Colonic mucosa (tissue), 4 donors: ENCODE measurements at regions not wholly inside any gene's neighbourhood (a gene's known extent, or its start where the extent isn't known, plus 50 kb on each side); places are given as distances from the start of the nearest gene placed in this dataset.
"Not testable (repeated sequence)": the region's sequence is repeated elsewhere in the genome, so short reads cannot be mapped to it uniquely, and the experiment has no call there.

Experiments
- DNase-seq: peaks from one replicate; pipeline ENCODE4 v3.0.0-alpha.2; 2020
- H3K27ac ChIP-seq: fragments of 200-600 bp; one replicate; pipeline ENCODE4 v1.8.0; 2021
- H3K27me3 ChIP-seq: fragments of 200-600 bp; one replicate; pipeline ENCODE4 v1.8.0; 2021
- H3K36me3 ChIP-seq: fragments of 200-600 bp; one replicate; pipeline ENCODE4 v1.8.0; 2021
- H3K4me1 ChIP-seq: fragments of 200-600 bp; one replicate; pipeline ENCODE4 v1.8.0; 2021; ENCODE audit warnings: mild to moderate bottlenecking
- H3K4me3 ChIP-seq: fragments of 200-600 bp; one replicate; pipeline ENCODE4 v1.8.0; 2021
- H3K9ac ChIP-seq, 2 donors: one replicate each; pipeline ENCODE4 v1.7.0; 2013; ENCODE audit warnings: control low read depth in 2 of 2, low read depth in 2 of 2, low read length in 2 of 2
- H3K9me3 ChIP-seq: fragments of 200-600 bp; one replicate; pipeline ENCODE4 v1.8.0; 2021
- CTCF ChIP-seq: fragments of 200-600 bp; IDR thresholded peaks from one replicate; pipeline ENCODE4 v1.8.0; 2022; ENCODE audit warnings: antibody characterized with exemption, mild to moderate bottlenecking
- intact Hi-C: fragments of 100-400 bp; cut with DNase I; formaldehyde crosslinking; loops from one replicate; pipeline ENCODE4 v1.14.1; 2022
- donor health status: healthy.
- donor health status: DM: no; HTN: no; CAD: no.
- donor health status: DM: no; HTN: no; CAD: no.

- TF ChIP-seq CTCF, result no peak
- no peaks in the 10 kb centered on the region for H3K9me3 ChIP-seq
- intact Hi-C loops, result no loop called here
- DNase-seq, result no peak
- no peak overlapping the region for H3K9ac ChIP-seq
- no peaks in the 10 kb centered on the region for H3K36me3 ChIP-seq
- no peaks in the 10 kb centered on the region for H3K4me1 ChIP-seq
- no peak overlapping the region for H3K4me3 ChIP-seq
- H3K27me3 ChIP-seq, result no peaks in the 10 kb centered on the region
- H3K27ac ChIP-seq, result no peak overlapping the region
Measured at GRCh38 chr5:72702881-72703434, 113.5 kb upstream of the TNPO1 start.

- H3K4me1 ChIP-seq, H3K27me3 ChIP-seq, intact Hi-C loops, DNase-seq, H3K36me3 ChIP-seq, H3K9me3 ChIP-seq, H3K9ac ChIP-seq, H3K27ac ChIP-seq, H3K4me3 ChIP-seq: not testable (repeated sequence)
Measured at GRCh38 chr5:72702105-72702504, 114.4 kb upstream of the TNPO1 start.

- intact Hi-C loops, result no loop called here
- H3K27me3 ChIP-seq, result no peaks in the 10 kb centered on the region
- no peak for TF ChIP-seq CTCF
- H3K27ac ChIP-seq, result no peak overlapping the region
- H3K36me3 ChIP-seq, result no peaks in the 10 kb centered on the region
- no peak overlapping the region for H3K9ac ChIP-seq
- no peak for DNase-seq
- H3K9me3 ChIP-seq, result no peaks in the 10 kb centered on the region
- no peak overlapping the region for H3K4me3 ChIP-seq
- H3K4me1 ChIP-seq, result no peaks in the 10 kb centered on the region
Measured at GRCh38 chr5:72698481-72698880, 118.0 kb upstream of the TNPO1 start.

GRCh38 chr5:72697622-72698021, 118.8 kb upstream of the TNPO1 start:
- Histone ChIP-seq H3K36me3 (no peaks in the 10 kb centered on the region), H3K4me3 (no peak overlapping the region), H3K9me3 (no peaks in the 10 kb centered on the region), H3K27me3 (no peaks in the 10 kb centered on the region), H3K9ac (no peak overlapping the region), H3K4me1 (no peaks in the 10 kb centered on the region), H3K27ac (no peak overlapping the region)
- intact Hi-C loops, result no loop called here
- no peak for DNase-seq
- no peak for TF ChIP-seq CTCF

- Histone ChIP-seq H3K9me3 (no peaks in the 10 kb centered on the region), H3K9ac (no peak overlapping the region), H3K36me3 (no peaks in the 10 kb centered on the region), H3K4me3 (no peak overlapping the region), H3K27ac (no peak overlapping the region), H3K4me1 (no peaks in the 10 kb centered on the region), H3K27me3 (no peaks in the 10 kb centered on the region)
- no peak for TF ChIP-seq CTCF
- no peak for DNase-seq
- intact Hi-C loops, result no loop called here
Measured at GRCh38 chr5:72695659-72696058, 120.8 kb upstream of the TNPO1 start.

GRCh38 chr5:72694856-72695255, 121.6 kb upstream of the TNPO1 start:
- Histone ChIP-seq H3K9ac (no peak overlapping the region), H3K9me3 (no peaks in the 10 kb centered on the region), H3K4me1 (no peaks in the 10 kb centered on the region), H3K36me3 (no peaks in the 10 kb centered on the region), H3K27ac (no peak overlapping the region), H3K4me3 (no peak overlapping the region), H3K27me3 (no peaks in the 10 kb centered on the region)
- TF ChIP-seq CTCF, result no peak
- DNase-seq, result no peak
- intact Hi-C loops, result no loop called here
